ENCODE measurements at regions not wholly inside any gene's neighbourhood (a gene's known extent, or its start where the extent isn't known, plus 50 kb on each side); places are given as distances from the start of the nearest gene placed in this dataset.

- TF ChIP-seq CTCF (IDR thresholded peaks at IDR 0.05) (no peak), POLR2A (IDR thresholded peaks at IDR 0.05) (no peak)
These were observed 445.1 kb upstream of the SYT1 start for GRCh38 chr12:78419513-78419912.

Data from prostate gland (tissue), 2 donors.